ENCODE measurements at regions not wholly inside any gene's neighbourhood (a gene's known extent, or its start where the extent isn't known, plus 50 kb on each side); places are given as distances from the start of the nearest gene placed in this dataset.

- DNase-seq: no peak
- H3K27me3 ChIP-seq (replicated peaks; ENCODE audit: control insufficient read depth, insufficient read depth, low read length, poor library complexity, severe bottlenecking): no peaks in the 10 kb centered on the region
- no peaks in the 10 kb centered on the region for H3K9me3 ChIP-seq (ENCODE audit: control insufficient read depth, low read length)
- H3K36me3 ChIP-seq (ENCODE audit: control insufficient read depth, insufficient read depth, low read length): no peaks in the 10 kb centered on the region
- no peak overlapping the region for H3K4me3 ChIP-seq (ENCODE audit: insufficient read depth, low read depth, low read length, poor library complexity, severe bottlenecking)
- H3K4me1 ChIP-seq (ENCODE audit: control insufficient read depth, insufficient read depth, low read length, poor library complexity, severe bottlenecking): no peaks in the 10 kb centered on the region
- no peak overlapping the region for H3K27ac ChIP-seq (ENCODE audit: insufficient read depth, low read length, poor library complexity, severe bottlenecking)
Observed at GRCh38 chr14:22419620-22420019, 169.4 kb downstream of the DAD1 start.

DNA sequence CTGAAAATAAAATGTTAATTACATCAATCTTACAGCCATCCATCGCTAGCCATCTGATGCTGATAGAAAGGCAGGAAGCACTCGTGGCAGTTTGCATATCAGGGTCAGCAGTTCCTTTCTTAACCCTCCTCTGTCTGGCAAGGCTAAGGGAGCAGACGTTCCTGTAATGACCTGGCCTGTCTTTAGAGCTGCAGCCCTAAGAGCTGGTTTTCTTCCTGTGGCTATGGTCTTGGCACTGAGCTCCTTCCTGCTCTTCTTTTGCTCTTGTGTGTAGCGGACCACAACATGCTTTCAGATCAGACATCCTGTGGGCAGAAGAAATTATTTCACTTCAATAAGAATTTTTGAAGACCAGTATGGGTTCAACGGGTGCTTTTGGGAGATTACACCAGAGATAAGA lies 170.4 kb downstream of the DAD1 start:
- no peak for DNase-seq
- no peaks in the 10 kb centered on the region for H3K36me3 ChIP-seq (ENCODE audit: control insufficient read depth, insufficient read depth, low read length)
- H3K27me3 ChIP-seq (replicated peaks; ENCODE audit: control insufficient read depth, insufficient read depth, low read length, poor library complexity, severe bottlenecking): no peaks in the 10 kb centered on the region
- H3K27ac ChIP-seq (ENCODE audit: insufficient read depth, low read length, poor library complexity, severe bottlenecking): no peak overlapping the region
- H3K9me3 ChIP-seq (ENCODE audit: control insufficient read depth, low read length): no peaks in the 10 kb centered on the region
- no peak overlapping the region for H3K4me3 ChIP-seq (ENCODE audit: insufficient read depth, low read depth, low read length, poor library complexity, severe bottlenecking)
- no peaks in the 10 kb centered on the region for H3K4me1 ChIP-seq (ENCODE audit: control insufficient read depth, insufficient read depth, low read length, poor library complexity, severe bottlenecking)

GRCh38 chr14:22417914-22418313 lies 171.1 kb downstream of the DAD1 start:
- Histone ChIP-seq H3K9me3 (ENCODE audit: control insufficient read depth, low read length) (no peaks in the 10 kb centered on the region), H3K27ac (ENCODE audit: insufficient read depth, low read length, poor library complexity, severe bottlenecking) (no peak overlapping the region), H3K36me3 (ENCODE audit: control insufficient read depth, insufficient read depth, low read length) (no peaks in the 10 kb centered on the region), H3K4me1 (ENCODE audit: control insufficient read depth, insufficient read depth, low read length, poor library complexity, severe bottlenecking) (no peaks in the 10 kb centered on the region), H3K27me3 (replicated peaks; ENCODE audit: control insufficient read depth, insufficient read depth, low read length, poor library complexity, severe bottlenecking) (no peaks in the 10 kb centered on the region), H3K4me3 (ENCODE audit: insufficient read depth, low read depth, low read length, poor library complexity, severe bottlenecking) (no peak overlapping the region)
- DNase-seq: no peak

GRCh38 chr14:22416193-22416592 lies 172.8 kb downstream of the DAD1 start:
- DNase-seq: no peak
- no peak overlapping the region for H3K4me3 ChIP-seq (ENCODE audit: insufficient read depth, low read depth, low read length, poor library complexity, severe bottlenecking)
- no peak overlapping the region for H3K27ac ChIP-seq (ENCODE audit: insufficient read depth, low read length, poor library complexity, severe bottlenecking)
- no peaks in the 10 kb centered on the region for H3K36me3 ChIP-seq (ENCODE audit: control insufficient read depth, insufficient read depth, low read length)
- no peaks in the 10 kb centered on the region for H3K27me3 ChIP-seq (replicated peaks; ENCODE audit: control insufficient read depth, insufficient read depth, low read length, poor library complexity, severe bottlenecking)
- H3K4me1 ChIP-seq (ENCODE audit: control insufficient read depth, insufficient read depth, low read length, poor library complexity, severe bottlenecking): no peaks in the 10 kb centered on the region
- H3K9me3 ChIP-seq (ENCODE audit: control insufficient read depth, low read length): no peaks in the 10 kb centered on the region

DNA sequence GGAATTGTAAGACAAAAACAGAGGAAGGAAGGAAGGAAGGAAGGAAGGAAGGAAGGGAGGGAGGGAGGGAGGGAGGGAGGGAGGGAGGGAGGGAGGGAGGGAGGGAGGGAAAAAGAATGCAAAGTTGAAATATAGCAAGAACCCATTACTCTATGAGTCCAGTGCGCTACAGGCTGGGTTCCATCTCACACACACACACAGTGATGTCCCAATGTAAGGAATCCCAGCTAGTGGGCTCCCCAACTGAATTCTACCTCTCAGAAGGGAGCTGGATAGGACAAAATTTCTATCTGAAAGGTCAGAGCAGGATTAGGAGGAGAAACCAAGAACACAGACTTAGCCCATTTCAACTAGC lies 173.4 kb downstream of the DAD1 start:
- no peaks in the 10 kb centered on the region for H3K4me1 ChIP-seq (ENCODE audit: control insufficient read depth, insufficient read depth, low read length, poor library complexity, severe bottlenecking)

DNA sequence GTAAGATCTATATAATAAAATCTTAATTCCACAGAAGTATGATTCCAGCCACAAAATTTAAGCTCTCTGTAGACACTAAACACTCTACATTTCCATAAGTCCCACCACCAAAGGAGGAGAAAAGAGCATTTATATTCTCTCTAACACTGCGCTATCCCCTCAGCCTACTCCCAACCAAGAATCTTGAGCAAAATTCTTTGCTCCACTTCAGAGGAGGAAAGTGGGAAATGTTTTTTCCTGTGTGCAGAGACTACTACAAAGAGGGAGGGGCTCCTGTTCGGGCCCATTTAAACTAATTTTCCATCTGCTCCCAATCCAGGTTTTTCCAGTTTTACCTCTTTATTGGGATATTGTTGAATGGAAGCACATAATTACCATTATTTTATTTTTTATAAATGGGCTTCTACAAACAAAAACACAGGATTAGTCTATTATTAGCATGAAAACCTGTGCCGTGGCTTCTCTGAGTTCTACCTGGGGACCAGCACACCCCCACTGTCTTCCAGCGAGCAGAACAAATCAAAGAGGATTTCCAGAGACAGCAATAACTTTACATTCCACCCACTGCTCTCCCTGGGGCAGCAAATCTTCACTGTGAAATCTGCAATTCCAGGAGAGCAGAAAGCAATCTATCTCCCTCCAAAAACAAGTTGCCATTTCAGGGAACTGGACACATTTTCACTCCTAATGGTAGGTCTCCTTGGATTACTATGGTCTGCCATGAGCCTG lies 174.0 kb downstream of the DAD1 start:
- H3K4me3 ChIP-seq (ENCODE audit: insufficient read depth, low read depth, low read length, poor library complexity, severe bottlenecking): no peak overlapping the region
- no peak overlapping the region for H3K27ac ChIP-seq (ENCODE audit: insufficient read depth, low read length, poor library complexity, severe bottlenecking)
- no peak for DNase-seq
- H3K4me1 ChIP-seq (ENCODE audit: control insufficient read depth, insufficient read depth, low read length, poor library complexity, severe bottlenecking): no peaks in the 10 kb centered on the region
- no peaks in the 10 kb centered on the region for H3K36me3 ChIP-seq (ENCODE audit: control insufficient read depth, insufficient read depth, low read length)
- H3K9me3 ChIP-seq (ENCODE audit: control insufficient read depth, low read length): no peaks in the 10 kb centered on the region
- H3K27me3 ChIP-seq (replicated peaks; ENCODE audit: control insufficient read depth, insufficient read depth, low read length, poor library complexity, severe bottlenecking): no peaks in the 10 kb centered on the region

More for the DNA sequence above, 173.4 kb downstream of the DAD1 start:
- Histone ChIP-seq H3K9me3 (ENCODE audit: control insufficient read depth, low read length) (no peaks in the 10 kb centered on the region), H3K27me3 (replicated peaks; ENCODE audit: control insufficient read depth, insufficient read depth, low read length, poor library complexity, severe bottlenecking) (no peaks in the 10 kb centered on the region), H3K27ac (ENCODE audit: insufficient read depth, low read length, poor library complexity, severe bottlenecking) (no peak overlapping the region), H3K36me3 (ENCODE audit: control insufficient read depth, insufficient read depth, low read length) (no peaks in the 10 kb centered on the region), H3K4me3 (ENCODE audit: insufficient read depth, low read depth, low read length, poor library complexity, severe bottlenecking) (no peak overlapping the region)
- DNase-seq: no peak

- Histone ChIP-seq H3K4me1 (ENCODE audit: control insufficient read depth, insufficient read depth, low read length, poor library complexity, severe bottlenecking) (no peaks in the 10 kb centered on the region), H3K4me3 (ENCODE audit: insufficient read depth, low read depth, low read length, poor library complexity, severe bottlenecking) (no peak overlapping the region), H3K27ac (ENCODE audit: insufficient read depth, low read length, poor library complexity, severe bottlenecking) (no peak overlapping the region), H3K36me3 (ENCODE audit: control insufficient read depth, insufficient read depth, low read length) (no peaks in the 10 kb centered on the region), H3K27me3 (replicated peaks; ENCODE audit: control insufficient read depth, insufficient read depth, low read length, poor library complexity, severe bottlenecking) (no peaks in the 10 kb centered on the region), H3K9me3 (ENCODE audit: control insufficient read depth, low read length) (no peaks in the 10 kb centered on the region)
- no peak for DNase-seq
Observed at GRCh38 chr14:22412926-22413411, 176.1 kb downstream of the DAD1 start.

DNA sequence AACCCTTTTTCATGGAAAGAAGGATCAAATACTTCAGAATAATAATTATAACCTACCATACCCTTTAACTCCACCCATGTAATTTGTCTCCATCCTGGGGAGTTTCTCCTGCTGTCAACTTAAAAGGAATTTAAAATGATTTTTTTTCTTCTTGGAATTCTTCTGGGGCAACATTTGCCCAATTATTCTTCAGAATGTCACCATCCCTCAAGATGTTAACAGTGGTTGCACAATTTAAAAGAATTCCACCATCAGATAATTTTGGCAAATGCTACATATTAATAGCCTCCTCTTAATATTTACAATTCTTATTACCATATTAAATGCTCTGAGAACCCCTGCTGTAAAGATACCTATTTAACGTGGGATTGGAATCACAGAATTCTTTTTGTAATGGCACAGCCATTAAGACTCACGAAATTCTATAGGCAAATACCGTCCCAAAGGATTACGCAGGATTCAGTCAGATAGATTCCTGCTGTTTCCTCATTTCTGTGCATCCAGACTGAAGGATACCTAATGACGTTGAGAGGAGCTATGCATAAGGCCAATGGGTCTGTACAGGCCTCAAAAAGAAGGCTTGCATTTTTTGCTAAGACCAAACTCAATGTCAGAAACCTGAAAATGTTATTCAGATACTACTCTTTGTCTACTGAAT lies 177.5 kb downstream of the DAD1 start:
- no peak for DNase-seq
- no peaks in the 10 kb centered on the region for H3K9me3 ChIP-seq (ENCODE audit: control insufficient read depth, low read length)
- no peak overlapping the region for H3K27ac ChIP-seq (ENCODE audit: insufficient read depth, low read length, poor library complexity, severe bottlenecking)
- H3K4me3 ChIP-seq (ENCODE audit: insufficient read depth, low read depth, low read length, poor library complexity, severe bottlenecking): no peak overlapping the region
- no peaks in the 10 kb centered on the region for H3K4me1 ChIP-seq (ENCODE audit: control insufficient read depth, insufficient read depth, low read length, poor library complexity, severe bottlenecking)
- no peaks in the 10 kb centered on the region for H3K36me3 ChIP-seq (ENCODE audit: control insufficient read depth, insufficient read depth, low read length)
- no peaks in the 10 kb centered on the region for H3K27me3 ChIP-seq (replicated peaks; ENCODE audit: control insufficient read depth, insufficient read depth, low read length, poor library complexity, severe bottlenecking)

- H3K4me3 ChIP-seq (ENCODE audit: insufficient read depth, low read depth, low read length, poor library complexity, severe bottlenecking): no peak overlapping the region
- no peaks in the 10 kb centered on the region for H3K4me1 ChIP-seq (ENCODE audit: control insufficient read depth, insufficient read depth, low read length, poor library complexity, severe bottlenecking)
- no peak overlapping the region for H3K27ac ChIP-seq (ENCODE audit: insufficient read depth, low read length, poor library complexity, severe bottlenecking)
- H3K27me3 ChIP-seq (replicated peaks; ENCODE audit: control insufficient read depth, insufficient read depth, low read length, poor library complexity, severe bottlenecking): no peaks in the 10 kb centered on the region
- no peak for DNase-seq
- no peaks in the 10 kb centered on the region for H3K9me3 ChIP-seq (ENCODE audit: control insufficient read depth, low read length)
- H3K36me3 ChIP-seq (ENCODE audit: control insufficient read depth, insufficient read depth, low read length): no peaks in the 10 kb centered on the region
Observed at GRCh38 chr14:22410497-22410896, 178.5 kb downstream of the DAD1 start.

GRCh38 chr14:22409006-22409405 lies 180.0 kb downstream of the DAD1 start:
- Histone ChIP-seq H3K27ac (ENCODE audit: insufficient read depth, low read length, poor library complexity, severe bottlenecking) (no peak overlapping the region), H3K36me3 (ENCODE audit: control insufficient read depth, insufficient read depth, low read length) (no peaks in the 10 kb centered on the region), H3K4me3 (ENCODE audit: insufficient read depth, low read depth, low read length, poor library complexity, severe bottlenecking) (no peak overlapping the region), H3K4me1 (ENCODE audit: control insufficient read depth, insufficient read depth, low read length, poor library complexity, severe bottlenecking) (no peaks in the 10 kb centered on the region), H3K9me3 (ENCODE audit: control insufficient read depth, low read length) (no peaks in the 10 kb centered on the region), H3K27me3 (replicated peaks; ENCODE audit: control insufficient read depth, insufficient read depth, low read length, poor library complexity, severe bottlenecking) (no peaks in the 10 kb centered on the region)
- no peak for DNase-seq

Measured in effector memory CD4-positive, alpha-beta T cell (primary cell).